ENCODE measurements at regions not wholly inside any gene's neighbourhood (a gene's known extent, or its start where the extent isn't known, plus 50 kb on each side); places are given as distances from the start of the nearest gene placed in this dataset.

GRCh38 chr15:67892559-67893377 lies 52.9 kb upstream of the RNU6-1 start:
- no peak for DNase-seq (ENCODE audit: low spot score)

- no peak for DNase-seq (ENCODE audit: low spot score)
Measured at GRCh38 chr15:67895237-67895636, 55.4 kb upstream of the RNU6-1 start.

GRCh38 chr15:67897646-67898339 lies 57.9 kb upstream of the RNU6-1 start:
- no peak for DNase-seq (ENCODE audit: low spot score)

- DNase-seq (ENCODE audit: low spot score): no peak
Measured at GRCh38 chr15:67899596-67900283, 59.9 kb upstream of the RNU6-1 start.

- DNase-seq (ENCODE audit: low spot score): no peak
Measured at GRCh38 chr15:67900621-67901147, 60.8 kb upstream of the RNU6-1 start.

- DNase-seq (ENCODE audit: low spot score): no peak
Measured at GRCh38 chr15:67901922-67902321, 62.1 kb upstream of the RNU6-1 start.

GRCh38 chr15:67902579-67903009 lies 62.7 kb upstream of the RNU6-1 start:
- DNase-seq (ENCODE audit: low spot score): no peak

- no peak for DNase-seq (ENCODE audit: low spot score)
Measured at GRCh38 chr15:67903708-67904107, 63.9 kb upstream of the RNU6-1 start.

- DNase-seq (ENCODE audit: low spot score): no peak
Measured at GRCh38 chr15:67905628-67906027, 65.8 kb upstream of the RNU6-1 start.

- no peak for DNase-seq (ENCODE audit: low spot score)
Measured at GRCh38 chr15:67906382-67906781, 66.5 kb upstream of the RNU6-1 start.

GRCh38 chr15:67907184-67907723 lies 67.4 kb upstream of the RNU6-1 start:
- no peak for DNase-seq (ENCODE audit: low spot score)

- no peak for DNase-seq (ENCODE audit: low spot score)
Measured at GRCh38 chr15:67908756-67909155, 68.9 kb upstream of the RNU6-1 start.

GRCh38 chr15:67911727-67912126 lies 71.9 kb upstream of the RNU6-1 start:
- DNase-seq (ENCODE audit: low spot score): no peak

- DNase-seq (ENCODE audit: low spot score): no peak
Measured at GRCh38 chr15:67914028-67914427, 74.2 kb upstream of the RNU6-1 start.

- DNase-seq (ENCODE audit: low spot score): no peak
Measured at GRCh38 chr15:67914537-67915460, 75.0 kb upstream of the RNU6-1 start.

- no peak for DNase-seq (ENCODE audit: low spot score)
Measured at GRCh38 chr15:67915461-67916374, 75.9 kb upstream of the RNU6-1 start.

- no peak for DNase-seq (ENCODE audit: low spot score)
Measured at GRCh38 chr15:67916565-67916964, 76.7 kb upstream of the RNU6-1 start.

- no peak for DNase-seq (ENCODE audit: low spot score)
Measured at GRCh38 chr15:67917037-67917436, 77.2 kb upstream of the RNU6-1 start.

GRCh38 chr15:67917636-67918035 lies 77.8 kb upstream of the RNU6-1 start:
- no peak for DNase-seq (ENCODE audit: low spot score)

- no peak for DNase-seq (ENCODE audit: low spot score)
Measured at GRCh38 chr15:67918205-67918861, 78.5 kb upstream of the RNU6-1 start.

Measured in AG08395 (cell line).